Small intestine (tissue), 7 donors: ENCODE measurements at regions not wholly inside any gene's neighbourhood (a gene's known extent, or its start where the extent isn't known, plus 50 kb on each side); places are given as distances from the start of the nearest gene placed in this dataset.

Source experiments
- DNase-seq, 2 donors: peaks; one replicate each; pipeline versions ENCODE4 v3.0.0 to v3.0.0-alpha.2; 2013
- FAIRE-seq: peaks from 2 replicates; lab custom pipeline; 2012; peaks lifted over from hg19 to GRCh38; lab: Jason Lieb, UNC
- H3K27ac ChIP-seq, 3 donors: one replicate each; pipeline ENCODE4 v1.5.1; 2013; ENCODE audit warnings: low read length in 2 of 3, mild to moderate bottlenecking in 2 of 3, control low read depth in 1 of 3, inconsistent platforms in 1 of 3, low read depth in 1 of 3, moderate library complexity in 1 of 3
- H3K27me3 ChIP-seq, 3 donors: one replicate each; pipeline ENCODE4 v1.6.1; 2013; ENCODE audit warnings: low read length in 3 of 3, inconsistent platforms in 1 of 3; ENCODE audit not compliant: control insufficient read depth in 3 of 3, insufficient read depth in 3 of 3
- H3K36me3 ChIP-seq, 3 donors: one replicate each; pipeline ENCODE4 v1.6.1; 2013; ENCODE audit warnings: low read length in 3 of 3, inconsistent platforms in 1 of 3, low read depth in 1 of 3, mild to moderate bottlenecking in 1 of 3, moderate library complexity in 1 of 3; ENCODE audit not compliant: control insufficient read depth in 3 of 3, insufficient read depth in 2 of 3
- H3K4me1 ChIP-seq, 3 donors: one replicate each; pipeline ENCODE4 v1.6.1; 2013; ENCODE audit warnings: low read length in 2 of 3, inconsistent platforms in 1 of 3, low read depth in 1 of 3, mild to moderate bottlenecking in 1 of 3, moderate library complexity in 1 of 3; ENCODE audit not compliant: control insufficient read depth in 3 of 3, insufficient read depth in 2 of 3
- H3K4me3 ChIP-seq, 3 donors: one replicate each; pipeline ENCODE4 v1.5.1; 2013; ENCODE audit warnings: low read length in 3 of 3, control low read depth in 1 of 3, inconsistent platforms in 1 of 3, low read depth in 1 of 3, mild to moderate bottlenecking in 1 of 3, moderate library complexity in 1 of 3
- H3K9me3 ChIP-seq, 2 donors: one replicate each; pipeline ENCODE4 v1.6.1; 2013; ENCODE audit warnings: low read depth in 1 of 2, low read length in 1 of 2; ENCODE audit not compliant: control insufficient read depth in 2 of 2, insufficient read depth in 1 of 2
- WGBS, 3 donors: extraction: QIAGEN DNeasy Blood & Tissue Kit; methylation state at CpG; one replicate each; pipeline ENCODE4 v1.1.7; 2013; 5-methylcytosine and 5-hydroxymethylcytosine counted together
- donor health status: healthy with polysubstance abuse.
- donor health status: control.
- donor health status: control.
- donor health status: Bipolar disorder and iron deficiency.
- donor health status: healthy.

GRCh38 chr6:98117068-98117467 is 717.3 kb upstream of the POU3F2 start:
- H3K36me3 ChIP-seq: no peaks in the 10 kb centered on the region
- H3K9me3 ChIP-seq: no peaks in the 10 kb centered on the region
- 0 to 69% (median 38%) methylated on average over 1 of the region's 1 CpG for WGBS, 3 donors
- no peak for FAIRE-seq
- DNase-seq: no peak
- H3K4me1 ChIP-seq: no peaks in the 10 kb centered on the region
- no peak overlapping the region for H3K27ac ChIP-seq
- H3K27me3 ChIP-seq: no peaks in the 10 kb centered on the region
- H3K4me3 ChIP-seq: no peak overlapping the region

GRCh38 chr6:98118397-98119045 is 715.9 kb upstream of the POU3F2 start:
- DNase-seq (no peak), FAIRE-seq (no peak)
- no peaks in the 10 kb centered on the region for H3K9me3 ChIP-seq
- no peaks in the 10 kb centered on the region for H3K4me1 ChIP-seq
- H3K27me3 ChIP-seq: no peaks in the 10 kb centered on the region
- no peak overlapping the region for H3K4me3 ChIP-seq
- H3K36me3 ChIP-seq: no peaks in the 10 kb centered on the region
- no peak overlapping the region for H3K27ac ChIP-seq
- 44 to 58% (median 50%) methylated on average over 6 of the region's 6 CpGs for WGBS, 3 donors

- H3K4me3 ChIP-seq: no peak overlapping the region
- no peaks in the 10 kb centered on the region for H3K9me3 ChIP-seq
- H3K27me3 ChIP-seq: no peaks in the 10 kb centered on the region
- no peaks in the 10 kb centered on the region for H3K36me3 ChIP-seq
- H3K4me1 ChIP-seq: no peaks in the 10 kb centered on the region
- FAIRE-seq (no peak), DNase-seq (no peak)
- H3K27ac ChIP-seq: no peak overlapping the region
- WGBS, 3 donors: 64 to 78% (median 66%) methylated on average over 2 of the region's 2 CpGs
Measured at GRCh38 chr6:98124171-98124570, 710.2 kb upstream of the POU3F2 start.

GRCh38 chr6:98131290-98131990 is 702.9 kb upstream of the POU3F2 start:
- Histone ChIP-seq H3K4me3 (no peak overlapping the region), H3K9me3 (no peaks in the 10 kb centered on the region), H3K36me3 (no peaks in the 10 kb centered on the region), H3K4me1 (no peaks in the 10 kb centered on the region), H3K27me3 (no peaks in the 10 kb centered on the region), H3K27ac (no peak overlapping the region)
- DNase-seq (no peak), FAIRE-seq (no peak)
- 44 to 55% (median 46%) methylated on average over 5 of the region's 5 CpGs for WGBS, 3 donors

GRCh38 chr6:98136333-98136732 is 698.0 kb upstream of the POU3F2 start:
- 8 to 12% (median 11%) methylated on average over 4 of the region's 4 CpGs for WGBS, 3 donors
- H3K4me3 ChIP-seq: no peak overlapping the region
- FAIRE-seq: no peak

GRCh38 chr6:98137391-98137790 is 697.0 kb upstream of the POU3F2 start:
- WGBS, 3 donors: 4 to 16% (median 12%) methylated on average over 1 of the region's 1 CpG
- Histone ChIP-seq H3K9me3 (peaks cover 0 to 3% of the 10 kb centered on the region in 2 donors), H3K27ac (no peak overlapping the region), H3K36me3 (no peaks in the 10 kb centered on the region), H3K27me3 (no peaks in the 10 kb centered on the region), H3K4me3 (no peak overlapping the region), H3K4me1 (no peaks in the 10 kb centered on the region)
- DNase-seq: no peak
- FAIRE-seq: no peak

More at GRCh38 chr6:98136333-98136732, 698.0 kb upstream of the POU3F2 start:
- DNase-seq: no peak
- H3K36me3 ChIP-seq: no peaks in the 10 kb centered on the region
- no peak overlapping the region for H3K27ac ChIP-seq
- H3K9me3 ChIP-seq: no peaks in the 10 kb centered on the region
- no peaks in the 10 kb centered on the region for H3K27me3 ChIP-seq
- no peaks in the 10 kb centered on the region for H3K4me1 ChIP-seq

GRCh38 chr6:98142839-98143238 is 691.5 kb upstream of the POU3F2 start:
- Histone ChIP-seq H3K9me3 (peaks cover 2 to 11% of the 10 kb centered on the region in 2 donors), H3K27me3 (no peaks in the 10 kb centered on the region), H3K27ac (no peak overlapping the region), H3K4me3 (no peak overlapping the region), H3K4me1 (no peaks in the 10 kb centered on the region), H3K36me3 (no peaks in the 10 kb centered on the region)
- DNase-seq (no peak), FAIRE-seq (no peak)
- 87 to 90% (median 90%) methylated on average over 6 of the region's 6 CpGs for WGBS, 3 donors

- FAIRE-seq (no peak), DNase-seq (no peak)
- Histone ChIP-seq H3K27me3 (no peaks in the 10 kb centered on the region), H3K4me3 (no peak overlapping the region), H3K27ac (no peak overlapping the region), H3K4me1 (no peaks in the 10 kb centered on the region), H3K36me3 (no peaks in the 10 kb centered on the region), H3K9me3 (peaks cover 2 to 14% of the 10 kb centered on the region in 2 donors)
- WGBS, 3 donors: 65 to 81% (median 68%) methylated on average over 1 of the region's 1 CpG
Measured at GRCh38 chr6:98146656-98147055, 687.7 kb upstream of the POU3F2 start.
